HCT116 (cell line): ENCODE measurements at regions not wholly inside any gene's neighbourhood (a gene's known extent, or its start where the extent isn't known, plus 50 kb on each side); places are given as distances from the start of the nearest gene placed in this dataset.

ENCODE experiments used
- ATAC-seq: fragments of 200-7000 bp; cut with Tn5 transposase; 2 replicates; pipeline ENCODE4 v1.9.1; 2020; ENCODE audit warnings: mild to moderate bottlenecking, moderate library complexity
- BruUV-seq: library from RNA; stranded (reverse); fragments of 400-500 nt; replicated peaks from 2 replicates; lab custom pipeline; 2021; lab: Mats Ljungman, UMichigan
- CTCF ChIA-PET: fragments of 300-600 bp; sonication (Branson Sonifier 250); formaldehyde crosslinking; loops from one replicate; lab custom pipeline; 2021; ENCODE audit warnings: antibody characterized with exemption; lab: Charles Lee
- POLR2A ChIA-PET: fragments of 300-600, 350-600 bp; sonication (Branson Sonifier 250); formaldehyde crosslinking; loops from one replicate; lab custom pipeline; 2021; ENCODE audit warnings: antibody characterized with exemption; lab: Charles Lee
- RAD21 ChIA-PET, 2 experiments: fragments of 300-600 bp; sonication (Branson Sonifier 250); formaldehyde crosslinking; loops; one replicate each; lab custom pipeline; 2023; ENCODE audit warnings: low total read pairs in 2 of 2; ENCODE audit not compliant: uncharacterized antibody in 2 of 2, unreplicated experiment in 2 of 2, low non-redundant PET in 1 of 2; lab: Charles Lee
- DNase-seq: peaks from one replicate; pipeline ENCODE4 v3.0.0-alpha.2; 2010; ENCODE audit warnings: low read depth, low spot score
- H2AFZ ChIP-seq: fragments of 200-600 bp; shearing (Covaris generic), sonication (generic); 2 replicates; pipeline ENCODE4 v1.6.1; 2017; ENCODE audit warnings: low read depth, mixed run types, mixed read lengths, antibody characterized with exemption, low read length; ENCODE audit not compliant: poor library complexity, severe bottlenecking
- H3K27ac ChIP-seq: 2 replicates; pipeline ENCODE4 v1.5.1; 2012; ENCODE audit warnings: low read depth, low read length
- H3K27me3 ChIP-seq: fragments of 200-600 bp; sonication (generic); 2 replicates; pipeline ENCODE4 v1.6.1; 2016; ENCODE audit warnings: mixed run types, low read length, mixed read lengths; ENCODE audit not compliant: insufficient read depth
- H3K36me3 ChIP-seq, 2 experiments: fragments of 200-500 bp in 1 of 2; fragments of 200-600 bp in 1 of 2; sonication (Bioruptor generic) in 1 of 2; sonication (generic) in 1 of 2; 2 replicates each; pipeline versions ENCODE4 v1.5.1 to v1.6.1; 2014 to 2016; ENCODE audit warnings: low read length in 2 of 2, inconsistent platforms in 1 of 2, mixed read lengths in 1 of 2, mixed run types in 1 of 2; ENCODE audit not compliant: insufficient read depth in 2 of 2, control insufficient read depth in 1 of 2
- H3K4me1 ChIP-seq, 2 experiments: fragments of 200-600 bp in 1 of 2; sonication (generic) in 1 of 2; 2 replicates each; pipeline versions ENCODE4 v1.5.1 to v1.6.1; 2012 to 2017; ENCODE audit warnings: low read length in 2 of 2, inconsistent platforms in 1 of 2, mild to moderate bottlenecking in 1 of 2, mixed read lengths in 1 of 2, mixed run types in 1 of 2, moderate library complexity in 1 of 2; ENCODE audit not compliant: insufficient read depth in 2 of 2, control insufficient read depth in 1 of 2
- H3K4me2 ChIP-seq: fragments of 200-600 bp; sonication (generic); 2 replicates; pipeline ENCODE4 v1.6.1; 2017; ENCODE audit warnings: mixed run types, low read length, mixed read lengths
- H3K4me3 ChIP-seq, 2 experiments: fragments of 200-600 bp in 1 of 2; sonication (generic) in 1 of 2; replicated peaks in 1 of 2; 2 replicates each; pipeline ENCODE4 v1.5.1; 2011 to 2016; ENCODE audit warnings: low read length in 2 of 2, control low read depth in 1 of 2, low read depth in 1 of 2, mild to moderate bottlenecking in 1 of 2, mixed read lengths in 1 of 2, mixed run types in 1 of 2
- H3K79me2 ChIP-seq: fragments of 200-600 bp; sonication (generic); 2 replicates; pipeline ENCODE4 v1.6.1; 2017; ENCODE audit warnings: mild to moderate bottlenecking, mixed run types, low read length, moderate library complexity, mixed read lengths; ENCODE audit not compliant: insufficient read depth
- H3K9ac ChIP-seq: fragments of 200-600 bp; sonication (generic); 2 replicates; pipeline ENCODE4 v1.6.1; 2016; ENCODE audit warnings: low read length, mixed read lengths
- H3K9me2 ChIP-seq: fragments of 200-600 bp; sonication (generic), shearing (Covaris generic); 2 replicates; pipeline ENCODE4 v1.6.1; 2017; ENCODE audit warnings: mixed run types, mild to moderate bottlenecking, moderate library complexity; ENCODE audit not compliant: insufficient read depth
- H3K9me3 ChIP-seq, 2 experiments: fragments of 200-500 bp in 1 of 2; fragments of 200-600 bp in 1 of 2; sonication (Bioruptor generic) in 1 of 2; sonication (generic) in 1 of 2; 2 replicates each; pipeline ENCODE4 v1.6.1; 2014 to 2017; ENCODE audit warnings: low read length in 2 of 2, mixed read lengths in 2 of 2, inconsistent platforms in 1 of 2, low read depth in 1 of 2, mild to moderate bottlenecking in 1 of 2, mixed run types in 1 of 2, moderate library complexity in 1 of 2; ENCODE audit not compliant: control insufficient read depth in 1 of 2, insufficient read depth in 1 of 2
- H4K20me1 ChIP-seq: fragments of 200-600 bp; sonication (generic), shearing (Covaris generic); 2 replicates; pipeline ENCODE4 v1.6.1; 2017; ENCODE audit warnings: mixed run types, mild to moderate bottlenecking, moderate library complexity; ENCODE audit not compliant: insufficient read depth
- ATF3 ChIP-seq: IDR thresholded peaks from 2 replicates; pipeline ENCODE4 v1.6.1; 2012
- CTCF ChIP-seq, 3 experiments: fragments of 200-600 bp in 1 of 3; sonication (generic) in 1 of 3; IDR thresholded peaks in 2 of 3; conservative IDR thresholded peaks in 1 of 3; 2 replicates each; pipeline ENCODE4 v1.5.1; 2012 to 2017; ENCODE audit warnings: low read depth in 2 of 3, low read length in 2 of 3, antibody characterized with exemption in 1 of 3, borderline replicate concordance in 1 of 3, control low read depth in 1 of 3, mild to moderate bottlenecking in 1 of 3, mixed read lengths in 1 of 3, mixed run types in 1 of 3, moderate library complexity in 1 of 3; ENCODE audit not compliant: insufficient read depth in 1 of 3
- EGR1 ChIP-seq: IDR thresholded peaks from 2 replicates; pipeline ENCODE4 v1.6.1; 2012; ENCODE audit warnings: low read depth
- ELF1 ChIP-seq: IDR thresholded peaks from 2 replicates; pipeline ENCODE4 v1.6.1; 2012; ENCODE audit warnings: low read depth, borderline replicate concordance
- EZH2 ChIP-seq: fragments of 200-600 bp; sonication (generic); IDR thresholded peaks from 2 replicates; pipeline ENCODE4 v1.6.1; 2017; ENCODE audit warnings: antibody characterized with exemption, mixed run types
- FOSL1 ChIP-seq: IDR thresholded peaks from 2 replicates; pipeline ENCODE4 v1.6.1; 2012; ENCODE audit warnings: low read depth
- JUND ChIP-seq: IDR thresholded peaks from 2 replicates; pipeline ENCODE4 v1.6.1; 2012
- POLR2A ChIP-seq: IDR thresholded peaks from 2 replicates; pipeline ENCODE4 v1.7.0; 2011; ENCODE audit warnings: borderline replicate concordance; ENCODE audit not compliant: insufficient read depth, insufficient read length; ENCODE audit errors: extremely low read depth
- SIN3A ChIP-seq: IDR thresholded peaks from 2 replicates; pipeline ENCODE4 v1.6.1; 2012; ENCODE audit warnings: low read depth
- SP1 ChIP-seq: IDR thresholded peaks from 2 replicates; pipeline ENCODE4 v1.6.1; 2012; ENCODE audit warnings: low read depth
- SRF ChIP-seq: IDR thresholded peaks from 2 replicates; pipeline ENCODE4 v1.6.1; 2012; ENCODE audit warnings: low read depth
- ZFX ChIP-seq: fragments of 450-650 bp; IDR thresholded peaks from 2 replicates; pipeline ENCODE4 v1.6.1; 2017
- intact Hi-C: fragments of 100-400 bp; cut with micrococcal nuclease; formaldehyde crosslinking; loops from 2 replicates; pipeline ENCODE4 v1.10.0; 2022

- Histone ChIP-seq H3K79me2 (no peaks in the 10 kb centered on the region), H3K9me2 (no peaks in the 10 kb centered on the region), H3K4me3 (no peak overlapping the region)
- ChIA-PET CTCF (interaction anchor here (1.1 kb wide), 1 partner anchor 235 kb away, joined by 6 read pairs; no protein-coding TSS in a partner anchor), POLR2A (no interaction called here)
- ATAC-seq (no peak), DNase-seq (no peak)
- no peak for TF ChIP-seq EGR1
- no peak for TF ChIP-seq EZH2
- no peak for TF ChIP-seq CTCF (IDR thresholded peaks at IDR 0.05 in 2 of 3, conservative IDR thresholded peaks at IDR 0.05 in 1 of 3; ENCODE audit: borderline replicate concordance in 1 of 3, insufficient read depth in 1 of 3, low read depth in 2 of 3, low read length in 2 of 3)
- TF ChIP-seq JUND = no peak
- TF ChIP-seq SP1 = no peak
- no peak for TF ChIP-seq ATF3
- no peak for TF ChIP-seq ZFX
- no peak for TF ChIP-seq POLR2A
- TF ChIP-seq SIN3A = no peak
- TF ChIP-seq ELF1 = no peak
- TF ChIP-seq SRF = no peak
- TF ChIP-seq FOSL1 = no peak
- TF ChIP-seq, all 23 proteins: peak for 0
- RAD21 ChIA-PET = no interaction called here
- H2AFZ ChIP-seq = no peak overlapping the region
- H4K20me1 ChIP-seq = no peaks in the 10 kb centered on the region
- H3K4me1 ChIP-seq = no peaks in the 10 kb centered on the region
- no peak overlapping the region for H3K9ac ChIP-seq
- H3K27me3 ChIP-seq = no peaks in the 10 kb centered on the region
- intact Hi-C loops = no loop called here
- no peak overlapping the region for H3K4me2 ChIP-seq
- no TSS peak for BruUV-seq
- no peaks in the 10 kb centered on the region for H3K9me3 ChIP-seq
- H3K27ac ChIP-seq = no peak overlapping the region
- H3K36me3 ChIP-seq = no peaks in the 10 kb centered on the region
Measured at GRCh38 chr6:100103194-100103593, 109.2 kb upstream of the MCHR2 start.
